ENCODE measurements at regions not wholly inside any gene's neighbourhood (a gene's known extent, or its start where the extent isn't known, plus 50 kb on each side); places are given as distances from the start of the nearest gene placed in this dataset.

DNA sequence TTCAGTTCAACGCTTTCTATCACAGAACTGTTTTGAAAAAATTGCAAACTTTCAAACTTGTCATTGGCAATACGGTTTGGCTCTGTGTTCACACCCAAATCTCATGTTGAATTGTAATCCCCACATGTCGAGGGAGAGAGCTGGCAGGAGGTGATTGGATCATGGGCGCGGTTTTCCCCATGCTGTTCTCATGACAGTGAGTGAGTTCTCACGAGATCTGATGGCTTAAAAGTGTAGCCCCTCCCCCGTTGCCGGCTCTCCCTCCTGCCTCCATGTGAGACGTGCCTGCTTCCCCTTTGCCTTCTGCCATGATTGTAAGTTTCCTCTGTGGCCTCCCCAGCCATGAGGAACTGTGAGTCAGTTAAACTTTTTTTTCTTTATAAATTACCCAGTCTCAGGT, 1144.0 kb downstream of the BRD1 start:
- no peak for DNase-seq (ENCODE audit: low read depth in 2 of 2)

DNA sequence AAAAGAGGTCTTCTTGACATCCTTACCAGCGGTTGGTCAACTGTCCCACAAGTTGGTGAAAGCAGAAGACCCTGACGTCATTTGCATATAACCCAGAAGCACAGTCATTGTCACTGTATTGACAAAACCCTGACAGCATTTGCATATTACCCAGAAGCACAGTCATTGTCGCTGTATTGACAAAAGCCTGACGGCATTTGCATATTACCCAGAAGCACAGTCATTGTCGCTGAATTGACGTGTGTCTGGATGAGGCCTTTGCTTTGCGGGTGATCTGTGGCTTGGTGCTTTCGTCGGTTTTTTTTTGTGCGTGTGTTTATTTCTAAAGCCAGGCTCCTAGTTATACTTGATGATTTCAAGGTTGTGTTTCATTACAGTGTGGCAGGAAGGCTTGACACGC, 1145.2 kb downstream of the BRD1 start:
- DNase-seq (ENCODE audit: low read depth in 2 of 2), result no peak

DNA sequence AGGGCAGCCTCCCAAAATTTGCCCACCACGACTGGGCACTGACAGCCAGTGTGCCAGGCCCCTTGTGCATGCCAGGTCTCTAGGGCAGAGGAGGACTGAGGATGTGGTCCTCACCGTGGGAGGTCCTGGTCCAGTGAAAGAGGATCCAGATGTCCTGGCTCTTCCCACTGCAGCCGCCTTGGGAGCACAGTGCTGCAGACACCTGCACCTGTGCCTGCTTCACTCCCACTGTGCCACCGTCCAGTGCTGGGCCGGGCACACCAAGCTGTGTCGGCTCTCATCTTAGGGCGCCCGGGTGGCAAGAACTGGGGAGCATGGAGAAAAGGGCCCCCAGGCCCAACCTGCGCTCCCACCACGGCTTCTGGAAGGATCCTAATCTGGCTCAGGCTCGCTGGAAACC, 1147.1 kb downstream of the BRD1 start:
- no peak for DNase-seq (ENCODE audit: low read depth in 2 of 2)

DNA sequence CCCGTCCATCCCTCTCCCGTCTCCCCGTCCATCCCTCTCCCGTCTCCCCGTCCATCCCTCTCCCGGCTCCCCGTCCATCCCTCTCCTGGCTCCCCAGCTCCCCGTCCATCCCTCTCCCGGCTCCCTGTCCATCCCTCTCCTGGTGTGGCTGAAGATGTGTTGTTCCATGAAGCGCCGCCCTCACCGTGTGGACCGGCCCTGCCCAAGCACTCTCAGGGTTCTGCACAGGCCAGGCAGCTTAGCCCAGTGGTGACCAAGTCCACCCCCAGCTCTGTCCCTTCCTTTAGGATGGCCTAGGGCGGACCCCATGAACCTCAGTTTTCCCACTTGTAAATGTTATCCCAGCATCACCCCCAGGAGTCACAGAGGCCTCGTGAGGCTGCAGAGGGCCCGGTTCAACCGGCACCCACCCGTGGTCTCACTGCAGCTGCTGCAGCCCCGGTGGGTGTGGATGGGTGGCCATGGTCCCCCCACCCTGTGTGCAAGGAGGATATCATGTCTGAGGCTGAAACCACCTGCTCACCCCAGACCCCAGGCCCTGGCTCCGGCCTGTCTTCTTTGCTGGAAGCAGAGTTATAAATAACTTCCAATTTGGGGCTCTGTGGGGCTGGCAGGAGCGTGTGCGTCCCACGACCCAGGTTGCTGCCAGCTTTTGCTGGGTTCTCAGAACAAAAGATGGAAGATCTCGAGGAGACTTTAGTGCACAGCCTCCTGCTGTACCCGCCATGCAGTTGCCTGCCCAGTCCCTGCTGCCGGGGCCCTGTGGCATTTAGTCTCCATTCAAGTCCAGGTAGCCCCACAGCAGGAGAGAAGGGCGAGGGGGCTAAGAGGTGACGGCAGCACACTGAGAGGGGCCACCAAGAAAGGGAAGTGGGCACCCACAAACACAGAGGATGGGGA, 1147.8 kb downstream of the BRD1 start:
- DNase-seq (ENCODE audit: low read depth in 2 of 2), result no peak

DNA sequence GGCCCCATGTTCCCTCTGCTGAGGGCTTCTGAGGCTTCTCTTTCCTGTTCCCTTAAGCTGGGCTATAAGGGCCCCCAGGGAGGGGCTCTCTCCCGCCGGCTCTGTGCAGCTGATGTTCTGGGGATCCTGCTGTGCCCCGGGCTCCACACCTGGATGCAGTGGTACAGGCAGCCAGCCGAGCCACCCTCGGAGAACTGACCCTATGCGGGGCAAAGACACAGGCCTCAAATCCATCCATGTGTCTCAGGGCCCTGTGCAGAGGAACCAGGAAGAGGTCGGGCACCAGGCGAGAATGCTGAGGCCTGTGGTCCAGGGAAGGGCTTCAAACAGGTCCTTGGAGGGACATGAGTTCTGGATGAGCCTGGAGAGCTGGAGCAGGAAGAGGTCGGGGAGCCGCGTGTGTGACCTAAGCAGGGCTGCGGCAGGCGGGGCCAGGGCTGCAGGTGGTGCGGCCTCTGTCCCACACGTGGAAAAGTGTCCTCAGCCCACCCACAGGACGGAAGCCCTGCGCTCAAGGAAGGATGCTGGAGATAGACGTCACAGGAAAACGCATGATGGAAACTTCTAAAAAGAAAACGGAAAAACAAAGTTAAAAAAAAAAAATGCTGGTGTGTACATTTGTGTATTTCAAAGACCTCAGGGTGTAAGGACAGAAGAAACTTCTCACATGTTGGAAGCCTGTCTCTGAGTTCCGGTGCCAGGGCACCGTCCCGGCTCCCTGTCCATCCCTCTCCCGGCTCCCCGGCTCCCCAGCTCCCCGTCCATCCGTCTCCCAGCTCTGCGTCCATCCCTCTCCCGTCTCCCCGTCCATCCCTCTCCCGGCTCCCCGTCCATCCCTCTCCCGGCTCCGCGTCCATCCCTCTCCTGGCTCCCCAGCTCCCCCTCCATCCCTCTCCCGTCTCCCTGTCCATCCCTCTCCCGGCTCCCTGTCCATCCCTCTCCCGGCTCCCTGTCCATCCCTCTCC, 1149.2 kb downstream of the BRD1 start:
- DNase-seq (ENCODE audit: low read depth in 2 of 2), result no peak

DNA sequence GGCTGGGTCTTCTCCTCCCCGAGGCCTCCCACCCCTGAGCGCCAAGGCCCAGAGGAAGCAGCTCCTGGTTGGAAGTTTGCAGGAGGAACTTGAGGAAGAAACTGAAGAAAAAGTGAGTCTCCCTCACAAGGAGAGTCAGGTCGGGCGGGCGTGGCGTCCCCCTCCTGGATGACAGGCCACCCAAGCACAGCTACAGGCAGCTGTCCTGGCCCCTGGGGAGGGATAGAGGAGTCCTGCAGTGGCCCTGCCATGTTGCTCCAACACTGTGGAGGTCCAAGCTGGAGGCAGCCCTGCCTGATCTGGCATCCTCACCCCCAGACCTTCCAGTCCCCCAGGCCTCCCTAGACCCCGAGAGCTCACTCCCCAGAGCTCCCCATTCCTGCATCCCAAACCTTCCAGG, 1150.1 kb downstream of the BRD1 start:
- no peak for DNase-seq (ENCODE audit: low read depth in 2 of 2)

DNA sequence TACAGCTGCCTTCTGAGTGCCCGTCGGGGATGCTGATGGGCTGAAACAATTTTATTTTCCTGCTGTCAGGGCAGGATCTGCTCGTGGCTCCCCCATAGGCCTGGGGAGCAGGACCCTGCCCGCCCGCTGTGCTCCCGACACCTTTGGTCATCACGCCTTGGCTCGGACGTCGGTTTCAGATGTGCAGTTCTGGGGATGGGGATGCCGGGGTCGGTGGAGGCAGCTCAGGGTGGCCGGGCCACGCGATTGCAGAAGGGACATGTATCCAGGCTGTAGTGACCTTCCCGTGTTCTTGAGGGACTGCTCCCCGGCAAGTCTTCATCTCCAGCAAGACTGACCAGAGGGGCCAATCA, 1150.5 kb downstream of the BRD1 start:
- DNase-seq (ENCODE audit: low read depth in 2 of 2), result no peak

DNA sequence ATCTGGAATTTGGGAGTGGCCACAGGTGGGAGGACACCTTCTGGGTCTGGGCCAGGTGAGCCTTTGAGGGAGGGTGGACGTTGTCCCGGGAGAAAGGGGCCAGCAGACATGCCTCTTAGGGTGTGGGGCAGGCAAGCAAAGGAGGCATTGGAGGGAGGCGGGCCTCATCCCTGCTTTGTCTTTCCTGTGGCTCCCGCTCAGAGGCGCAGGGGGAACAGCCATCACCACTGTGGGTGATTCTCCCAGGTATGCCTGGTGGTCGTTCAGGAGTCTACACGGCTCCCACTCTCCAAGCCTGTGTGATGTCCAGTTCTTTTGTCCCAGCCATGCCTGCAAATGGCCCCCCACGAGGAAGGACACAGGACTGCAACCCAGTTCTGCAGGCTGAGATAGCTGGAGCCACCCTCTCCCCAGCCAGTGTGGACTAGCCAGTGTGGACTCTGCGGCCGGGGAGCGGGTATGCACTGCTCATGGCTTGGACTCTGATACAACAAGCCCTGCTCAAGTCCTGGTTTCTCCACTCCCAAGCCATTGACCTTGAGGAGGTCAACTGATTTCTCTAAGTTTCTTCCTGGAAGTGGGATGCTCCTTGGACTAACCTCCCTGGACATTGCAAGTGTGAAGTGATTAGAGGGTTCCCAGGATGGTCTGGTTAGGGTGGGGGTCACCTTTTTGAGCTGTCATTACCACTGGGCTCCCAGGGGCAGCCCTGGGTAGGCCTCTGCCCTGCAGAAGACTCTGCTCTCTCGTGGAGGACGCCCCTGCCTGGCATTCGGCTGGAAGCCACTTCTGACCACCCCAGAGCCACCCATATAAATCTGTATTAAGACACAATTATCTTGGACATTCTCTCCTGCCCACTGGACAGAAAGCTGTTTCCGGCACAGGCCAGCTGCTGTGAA, 1151.2 kb downstream of the BRD1 start:
- DNase-seq (ENCODE audit: low read depth in 2 of 2), result no peak

DNA sequence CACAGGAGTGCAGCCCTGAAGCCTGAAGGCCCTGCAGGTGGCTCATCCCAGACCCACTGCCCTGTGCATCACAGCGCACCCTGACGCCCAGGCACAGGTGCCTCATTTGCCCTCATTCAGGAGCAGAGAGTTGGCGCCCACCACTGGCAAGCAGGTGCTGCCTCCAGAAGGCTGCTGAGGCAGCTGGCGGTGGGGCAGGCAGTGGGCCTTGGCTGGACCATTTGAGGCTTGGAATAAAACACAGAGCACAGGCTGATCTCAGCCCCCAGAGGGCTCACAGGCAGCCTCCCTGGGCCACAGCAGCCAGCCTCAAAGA, 1151.9 kb downstream of the BRD1 start:
- DNase-seq (ENCODE audit: low read depth in 2 of 2), result no peak

DNA sequence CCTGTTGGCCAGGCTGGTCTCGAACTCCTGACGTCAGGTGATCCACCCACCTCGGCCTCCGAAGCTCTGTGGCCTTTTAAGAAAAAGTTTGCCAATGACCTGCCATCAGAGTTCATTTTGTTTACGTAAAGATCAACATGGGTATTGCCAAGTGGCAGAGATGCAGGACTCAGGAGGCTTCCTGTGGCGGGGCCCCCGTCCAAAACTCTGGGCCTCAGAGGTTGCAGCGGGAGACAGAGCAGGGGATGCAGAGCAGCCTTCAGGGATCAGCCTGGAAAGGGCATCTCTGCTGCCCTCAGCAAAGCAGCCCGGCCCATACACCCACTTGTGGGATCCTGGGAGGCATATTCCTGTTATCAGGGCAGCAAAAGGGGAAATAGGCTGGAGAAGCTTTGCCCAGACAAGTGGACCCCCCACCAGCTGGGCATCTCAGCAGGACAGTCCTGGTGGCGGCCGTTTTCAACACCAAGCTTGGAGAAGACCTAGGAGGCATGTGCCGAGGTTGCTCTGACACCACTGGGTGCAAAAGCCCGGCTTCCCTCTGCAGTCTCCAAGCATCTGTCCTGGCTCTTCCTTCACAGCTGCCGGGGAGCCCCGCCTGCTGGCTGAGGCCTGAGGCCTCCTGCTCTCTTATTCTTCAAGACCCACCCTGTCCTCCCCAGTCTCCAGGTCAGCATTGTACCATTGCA, 1152.4 kb downstream of the BRD1 start:
- no peak for DNase-seq (ENCODE audit: low read depth in 2 of 2)

DNA sequence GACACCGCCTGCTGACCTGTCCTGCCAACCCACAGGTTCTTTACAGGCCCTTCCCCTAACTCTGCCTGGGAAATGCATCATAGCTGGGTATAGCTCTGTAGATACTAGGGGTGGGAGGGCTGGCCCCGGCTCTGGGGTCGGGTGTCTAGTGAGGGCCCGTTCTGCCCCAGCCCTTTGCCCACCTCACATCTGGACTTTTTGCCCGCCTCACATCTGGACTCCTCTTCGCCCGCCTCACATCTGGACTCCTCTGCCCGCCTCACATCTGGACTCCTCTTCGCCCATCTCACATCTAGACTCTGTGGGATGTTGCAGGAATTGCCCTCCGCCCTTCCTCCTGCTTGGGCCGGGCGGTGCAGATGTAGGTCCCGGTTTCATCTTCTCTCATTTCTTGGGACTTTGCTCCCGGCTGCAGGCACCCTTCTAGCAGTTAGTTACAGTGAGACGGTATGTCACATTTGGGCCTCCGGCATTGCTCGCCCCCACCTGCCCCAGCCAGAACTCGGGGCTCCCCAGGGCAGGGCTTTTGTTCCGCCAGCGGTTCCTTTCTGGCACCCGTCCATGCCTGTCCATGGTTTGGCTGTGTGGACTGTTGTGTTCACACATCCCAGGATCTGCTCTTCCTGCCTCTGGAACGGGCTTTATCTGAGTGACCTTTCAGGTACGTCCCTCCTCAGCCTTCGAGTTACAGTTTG, 1153.7 kb downstream of the BRD1 start:
- no peak for DNase-seq (ENCODE audit: low read depth in 2 of 2)

DNA sequence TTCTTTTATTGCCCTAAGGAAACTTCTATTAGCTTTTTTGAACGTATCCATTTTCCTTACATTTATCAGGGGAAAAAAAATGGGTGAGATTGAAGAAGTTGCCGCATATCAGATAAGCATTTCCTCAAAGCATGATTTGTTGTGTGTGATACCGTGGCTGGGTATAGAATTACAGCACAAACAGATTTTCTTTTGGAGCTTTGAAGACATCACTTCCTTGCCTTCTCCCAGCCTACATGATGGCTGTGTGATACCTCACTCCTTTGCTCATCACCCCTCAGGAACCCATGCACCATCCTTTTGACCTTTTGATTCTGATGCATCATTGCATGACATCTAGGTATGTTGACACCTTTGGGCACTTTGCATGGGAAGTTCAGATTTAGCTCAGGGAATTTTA, 1155.3 kb downstream of the BRD1 start:
- no peak for DNase-seq (ENCODE audit: low read depth in 2 of 2)

DNA sequence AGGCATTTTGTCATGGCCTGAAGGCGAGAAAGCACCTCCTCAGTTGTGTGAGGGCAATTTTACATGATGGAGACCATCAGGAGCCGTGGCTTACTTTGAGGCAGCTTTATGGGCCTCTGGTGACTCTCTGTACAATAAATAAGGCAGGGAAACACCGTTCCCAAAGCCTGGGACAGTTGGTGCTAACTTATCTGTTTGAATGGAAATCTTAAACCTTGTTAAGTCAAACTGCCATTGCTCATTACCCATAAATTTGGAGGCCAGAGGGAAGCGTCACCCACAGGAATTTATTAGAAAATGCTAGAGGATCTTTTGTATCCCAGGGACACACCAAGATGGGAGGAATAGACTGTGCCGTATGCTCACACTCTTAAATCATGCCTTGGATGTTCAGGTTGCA, 1156.9 kb downstream of the BRD1 start:
- DNase-seq (ENCODE audit: low read depth in 2 of 2), result no peak

DNA sequence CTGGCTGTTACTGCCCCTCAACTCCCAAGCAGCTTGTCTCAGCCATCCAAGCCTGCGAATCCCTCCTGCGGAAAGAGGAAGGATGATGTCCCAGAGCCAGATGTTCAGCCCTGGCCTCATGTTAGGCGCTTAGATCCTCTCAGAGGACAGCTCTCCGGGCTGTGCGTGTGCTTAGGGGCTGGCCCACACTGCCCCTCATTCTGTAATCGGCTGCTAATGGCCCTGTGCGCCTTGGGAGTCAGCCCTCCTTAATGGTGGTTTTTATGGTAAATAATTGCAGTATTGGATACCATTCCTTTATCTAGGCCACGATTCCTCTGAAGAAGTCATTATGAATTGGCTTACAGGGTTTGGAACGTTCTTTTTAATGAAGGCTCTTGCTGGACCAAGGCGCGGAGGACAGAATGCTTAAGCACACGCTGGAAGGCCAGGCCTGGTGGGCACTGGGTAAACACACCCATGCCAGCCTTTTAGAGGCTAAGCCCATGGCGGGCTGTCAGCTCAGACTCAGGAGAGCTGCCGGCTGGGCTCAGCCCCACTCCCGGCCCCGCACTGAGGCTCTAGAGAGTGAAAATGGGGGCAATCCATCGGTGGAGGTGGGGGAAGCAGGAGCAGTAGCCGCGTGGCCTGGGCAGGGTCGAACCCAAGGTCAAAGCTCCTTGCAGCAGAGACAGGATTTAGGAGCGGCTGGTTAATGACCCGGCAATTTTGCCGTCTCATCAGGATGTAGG, 1157.5 kb downstream of the BRD1 start:
- no peak for DNase-seq (ENCODE audit: low read depth in 2 of 2)

DNA sequence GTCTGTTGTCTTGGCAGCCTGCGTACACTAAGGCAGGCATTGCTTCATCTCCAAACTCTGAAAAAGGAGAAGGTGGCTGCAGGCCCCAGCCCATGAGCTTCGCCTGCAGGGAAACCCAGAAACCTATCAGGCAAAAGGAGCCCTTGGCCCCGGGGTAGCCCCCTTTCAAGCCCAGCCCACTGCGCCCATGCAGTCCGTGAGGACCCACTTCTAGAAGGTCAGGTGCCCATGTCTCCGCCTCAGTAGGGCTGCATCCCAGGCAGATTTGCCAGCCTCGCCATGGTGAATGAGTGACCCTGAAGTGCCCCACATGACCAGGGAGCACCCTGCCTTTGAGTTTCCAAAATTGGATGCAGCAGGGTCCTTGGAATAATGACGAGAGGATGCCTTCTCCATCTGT, 1158.4 kb downstream of the BRD1 start:
- DNase-seq (ENCODE audit: low read depth in 2 of 2), result no peak

DNA sequence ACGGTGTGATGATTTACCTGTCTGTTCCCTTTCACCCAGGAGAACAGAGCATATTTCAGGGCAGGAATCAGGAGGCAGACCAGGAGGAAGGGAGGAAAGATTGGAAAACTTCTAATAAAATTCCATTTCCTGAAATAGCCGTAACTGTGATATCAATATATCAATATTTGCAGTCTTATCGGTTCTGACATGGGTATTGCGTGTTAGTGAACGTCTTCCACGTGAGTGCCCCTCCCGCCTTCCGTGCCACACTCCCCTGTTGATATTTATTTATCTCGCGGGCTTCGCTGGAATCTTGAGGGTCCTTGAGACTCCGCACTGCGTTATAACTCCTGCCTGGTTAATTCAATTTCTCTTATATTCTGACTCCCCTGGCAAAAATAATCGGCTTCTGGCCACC, 1160.4 kb downstream of the BRD1 start:
- DNase-seq (ENCODE audit: low read depth in 2 of 2), result no peak

DNA sequence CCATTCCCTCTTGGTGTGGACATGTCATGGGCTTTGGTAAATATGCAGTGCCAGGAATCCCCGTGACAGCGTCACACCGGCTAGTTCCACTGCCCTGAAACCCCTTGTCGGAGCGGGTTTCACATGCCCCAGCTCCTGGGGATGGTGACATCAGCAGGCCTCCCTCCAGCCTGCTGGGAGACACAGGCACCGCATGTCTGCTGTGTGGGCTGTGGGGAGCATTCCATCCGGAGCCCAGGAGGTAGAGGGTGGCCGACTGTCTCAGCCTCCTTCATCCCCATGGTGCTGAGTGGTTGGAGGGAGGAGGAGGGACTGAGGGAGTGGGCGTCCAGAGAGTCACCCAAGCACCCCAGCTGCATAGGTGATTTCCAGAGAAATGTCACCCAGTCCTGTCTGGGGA, 1161.1 kb downstream of the BRD1 start:
- DNase-seq (ENCODE audit: low read depth in 2 of 2), result no peak

DNA sequence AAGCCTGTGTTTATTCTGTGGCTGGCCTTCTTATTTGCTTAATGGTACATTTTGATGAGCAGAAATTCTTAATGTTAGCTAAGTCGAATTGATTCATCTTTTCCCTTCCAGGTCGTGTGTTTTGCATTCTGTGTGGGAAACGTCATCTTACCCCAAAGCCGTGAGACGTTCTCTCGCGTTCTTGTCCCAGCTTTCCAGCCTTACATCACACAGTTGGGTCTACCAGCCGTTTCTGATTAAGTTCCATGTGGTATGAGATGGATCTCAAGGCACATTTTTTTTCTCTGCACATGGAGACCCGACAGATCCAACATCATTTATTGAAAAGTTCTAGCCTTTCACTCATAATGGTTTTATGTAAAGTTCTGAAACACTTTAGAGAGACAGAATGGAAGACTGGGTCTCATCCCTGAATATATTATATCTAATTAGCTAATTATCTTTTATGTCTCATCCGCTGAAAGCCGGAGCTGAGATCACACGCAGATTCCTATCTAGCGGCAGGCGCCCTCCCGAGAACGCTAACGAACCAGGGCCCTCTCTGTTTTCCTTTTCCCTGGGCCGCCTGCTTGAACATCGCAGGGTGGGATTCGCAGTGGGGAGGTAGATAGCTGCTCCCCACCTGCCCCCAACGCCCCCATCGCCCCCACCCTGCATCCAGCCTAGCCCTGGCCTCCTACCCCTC, 1162.2 kb downstream of the BRD1 start:
- peak; percentile 89 to 91 for DNase-seq (ENCODE audit: low read depth in 2 of 2)

DNA sequence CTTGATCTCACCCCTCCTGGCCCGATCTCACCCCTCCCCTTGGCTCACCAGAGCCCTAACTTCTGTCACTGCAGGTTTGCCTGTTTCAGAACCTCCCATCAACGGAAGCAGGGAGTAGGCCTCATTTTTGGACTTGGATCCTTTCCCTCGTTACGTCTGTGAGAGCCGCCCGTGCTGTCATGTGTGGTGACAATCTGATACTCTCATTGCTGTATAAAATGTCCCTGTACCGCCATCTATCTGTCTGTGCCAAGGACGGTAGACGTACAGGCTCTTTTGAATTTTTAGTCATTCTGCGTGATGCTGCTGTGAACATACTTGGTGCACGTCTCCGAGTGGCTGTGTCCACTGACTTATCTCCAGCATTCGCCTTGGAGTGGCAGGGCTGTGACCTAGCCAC, 1163.1 kb downstream of the BRD1 start:
- no peak for DNase-seq (ENCODE audit: low read depth in 2 of 2)

DNA sequence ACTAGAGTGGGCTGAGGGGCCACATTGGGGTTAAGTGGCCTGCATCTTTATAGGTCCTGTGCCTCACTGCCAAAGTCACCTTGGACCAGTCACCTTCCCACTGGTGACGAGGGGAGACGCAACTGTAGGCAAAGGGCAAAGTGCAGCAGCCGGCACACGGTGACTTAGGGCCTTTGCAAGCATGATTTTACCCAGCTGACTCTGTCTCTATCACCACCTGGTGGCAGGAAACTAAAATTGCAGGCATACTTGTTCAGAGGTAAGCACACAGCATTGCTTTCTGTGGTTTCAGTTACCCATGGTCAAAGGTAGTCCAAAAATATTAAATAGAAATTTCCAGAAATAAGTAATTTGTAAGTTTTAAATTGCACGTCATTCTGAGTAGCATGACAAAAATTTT, 1164.4 kb downstream of the BRD1 start:
- no peak for DNase-seq (ENCODE audit: low read depth in 2 of 2)
